Osteocyte (in vitro differentiated cells): ENCODE measurements at regions not wholly inside any gene's neighbourhood (a gene's known extent, or its start where the extent isn't known, plus 50 kb on each side); places are given as distances from the start of the nearest gene placed in this dataset.

ENCODE experiments used
- DNase-seq: peaks from one replicate; pipeline ENCODE4 v3.0.0; 2021; ENCODE audit warnings: mixed read lengths; ENCODE audit not compliant: unreplicated experiment; ENCODE audit errors: extremely low spot score
- H3K27ac Mint-ChIP-seq: one replicate; pipeline ENCODE4 v1.8.0; 2021; ENCODE audit warnings: mild to moderate bottlenecking, mixed read lengths; ENCODE audit not compliant: unreplicated experiment
- H3K27me3 Mint-ChIP-seq: one replicate; pipeline ENCODE4 v1.8.0; 2021; ENCODE audit warnings: mixed read lengths; ENCODE audit not compliant: unreplicated experiment
- H3K36me3 Mint-ChIP-seq: one replicate; pipeline ENCODE4 v1.8.0; 2021; ENCODE audit warnings: mixed read lengths; ENCODE audit not compliant: unreplicated experiment
- H3K4me1 Mint-ChIP-seq: one replicate; pipeline ENCODE4 v1.8.0; 2021; ENCODE audit warnings: mixed read lengths; ENCODE audit not compliant: unreplicated experiment
- H3K4me3 Mint-ChIP-seq: one replicate; pipeline ENCODE4 v1.8.0; 2021; ENCODE audit warnings: mild to moderate bottlenecking, moderate library complexity, mixed read lengths; ENCODE audit not compliant: unreplicated experiment
- H3K9me3 Mint-ChIP-seq: one replicate; pipeline ENCODE4 v1.8.0; 2021; ENCODE audit warnings: mixed read lengths; ENCODE audit not compliant: unreplicated experiment
- TF ChIP-seq, protein P1 (sequence below): fragments of 200-600 bp; sonication (generic); IDR thresholded peaks from 2 replicates; pipeline ENCODE4 v1.5.0; 2021; ENCODE audit warnings: antibody characterized with exemption, mild to moderate bottlenecking, moderate library complexity

DNA sequence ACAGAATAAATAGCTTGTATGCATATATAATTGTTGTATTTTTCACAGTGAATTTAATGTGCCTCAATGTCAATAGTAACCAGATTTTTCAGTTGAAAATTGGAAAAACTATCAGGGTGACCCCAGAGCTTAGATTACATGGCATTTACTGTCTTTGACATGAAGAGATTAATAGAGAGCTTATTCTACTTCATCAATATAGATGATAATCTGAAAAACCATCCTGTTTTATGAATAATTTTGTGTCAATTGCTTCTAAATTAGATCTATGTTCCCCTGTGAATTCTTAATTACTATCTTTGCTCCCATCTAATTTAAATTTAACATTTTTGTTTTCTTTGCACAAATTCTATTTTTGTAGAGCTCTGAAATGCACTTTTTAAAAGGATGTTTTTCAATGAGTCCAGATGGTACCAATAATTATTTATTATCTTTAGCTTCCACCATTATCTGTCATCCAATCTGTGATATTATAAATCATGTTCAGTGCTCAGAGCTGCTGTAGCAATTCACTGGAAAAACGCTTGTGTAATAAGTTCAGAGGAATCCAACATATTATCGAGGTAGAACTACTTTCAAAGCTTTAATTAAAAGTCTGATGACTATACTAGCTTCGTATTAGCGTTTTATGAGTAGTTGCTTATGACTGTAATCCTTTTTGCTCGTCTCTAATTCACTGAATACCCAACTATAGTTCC, 291.4 kb downstream of the JRKL start:
- Mint-ChIP-seq H3K9me3 (no peaks in the 10 kb centered on the region), H3K4me1 (no peaks in the 10 kb centered on the region), H3K36me3 (no peaks in the 10 kb centered on the region), H3K4me3 (no peak overlapping the region), H3K27ac (no peak overlapping the region), H3K27me3 (peaks cover 5% of the 10 kb centered on the region)
- DNase-seq, result no peak
- TF ChIP-seq, protein P1, sequence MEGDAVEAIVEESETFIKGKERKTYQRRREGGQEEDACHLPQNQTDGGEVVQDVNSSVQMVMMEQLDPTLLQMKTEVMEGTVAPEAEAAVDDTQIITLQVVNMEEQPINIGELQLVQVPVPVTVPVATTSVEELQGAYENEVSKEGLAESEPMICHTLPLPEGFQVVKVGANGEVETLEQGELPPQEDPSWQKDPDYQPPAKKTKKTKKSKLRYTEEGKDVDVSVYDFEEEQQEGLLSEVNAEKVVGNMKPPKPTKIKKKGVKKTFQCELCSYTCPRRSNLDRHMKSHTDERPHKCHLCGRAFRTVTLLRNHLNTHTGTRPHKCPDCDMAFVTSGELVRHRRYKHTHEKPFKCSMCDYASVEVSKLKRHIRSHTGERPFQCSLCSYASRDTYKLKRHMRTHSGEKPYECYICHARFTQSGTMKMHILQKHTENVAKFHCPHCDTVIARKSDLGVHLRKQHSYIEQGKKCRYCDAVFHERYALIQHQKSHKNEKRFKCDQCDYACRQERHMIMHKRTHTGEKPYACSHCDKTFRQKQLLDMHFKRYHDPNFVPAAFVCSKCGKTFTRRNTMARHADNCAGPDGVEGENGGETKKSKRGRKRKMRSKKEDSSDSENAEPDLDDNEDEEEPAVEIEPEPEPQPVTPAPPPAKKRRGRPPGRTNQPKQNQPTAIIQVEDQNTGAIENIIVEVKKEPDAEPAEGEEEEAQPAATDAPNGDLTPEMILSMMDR, result no peak

DNA sequence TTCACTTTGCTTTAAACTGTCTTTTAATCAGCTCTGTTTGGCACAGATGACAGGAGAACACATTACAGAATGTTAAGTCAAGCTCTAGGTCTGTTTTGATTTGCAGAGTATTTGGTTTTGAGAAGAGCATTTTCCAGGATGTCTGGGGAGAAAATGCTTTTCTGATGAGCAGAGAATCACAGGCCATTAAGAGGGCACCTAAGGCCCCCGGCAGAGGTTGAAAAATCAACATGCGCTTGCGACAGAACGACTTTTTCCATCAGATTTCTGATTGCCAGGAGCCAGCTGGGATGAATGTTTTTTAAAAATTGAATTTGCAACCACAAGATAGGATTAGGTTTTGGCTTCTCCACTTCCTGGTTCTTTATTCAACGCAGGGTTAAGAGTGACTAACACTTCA, 304.5 kb downstream of the JRKL start:
- no peaks in the 10 kb centered on the region for H3K9me3 Mint-ChIP-seq
- TF ChIP-seq, protein P1, result no peak
- H3K4me1 Mint-ChIP-seq, result no peaks in the 10 kb centered on the region
- H3K4me3 Mint-ChIP-seq, result no peak overlapping the region
- H3K27ac Mint-ChIP-seq, result no peak overlapping the region
- H3K36me3 Mint-ChIP-seq, result no peaks in the 10 kb centered on the region
- no peak for DNase-seq
- peaks cover 26% of the 10 kb centered on the region for H3K27me3 Mint-ChIP-seq

DNA sequence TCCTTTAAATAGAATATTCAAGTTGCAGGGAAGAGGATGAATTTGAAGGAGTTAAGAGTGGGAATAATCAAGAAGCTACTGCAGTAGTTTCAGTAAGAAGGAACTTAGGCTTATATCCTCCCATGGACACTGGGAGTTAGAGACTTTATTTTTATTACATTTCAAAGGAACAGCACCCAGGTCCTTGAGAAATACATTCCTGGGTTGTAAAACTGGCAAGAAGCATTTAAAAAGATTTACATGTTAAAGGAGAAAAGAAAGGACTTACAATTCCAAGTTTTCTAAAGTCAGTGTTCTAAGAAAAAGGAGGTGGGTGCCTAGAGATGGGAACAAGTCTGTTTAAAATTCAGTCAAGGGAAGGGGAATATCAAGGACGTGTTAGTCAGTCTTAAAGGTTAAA, 306.9 kb downstream of the JRKL start:
- H3K4me1 Mint-ChIP-seq, result no peaks in the 10 kb centered on the region
- H3K27ac Mint-ChIP-seq, result no peak overlapping the region
- no peak overlapping the region for H3K4me3 Mint-ChIP-seq
- DNase-seq, result no peak
- peaks cover 21% of the 10 kb centered on the region for H3K27me3 Mint-ChIP-seq
- TF ChIP-seq, protein P1, result no peak
- no peaks in the 10 kb centered on the region for H3K36me3 Mint-ChIP-seq
- no peaks in the 10 kb centered on the region for H3K9me3 Mint-ChIP-seq

DNA sequence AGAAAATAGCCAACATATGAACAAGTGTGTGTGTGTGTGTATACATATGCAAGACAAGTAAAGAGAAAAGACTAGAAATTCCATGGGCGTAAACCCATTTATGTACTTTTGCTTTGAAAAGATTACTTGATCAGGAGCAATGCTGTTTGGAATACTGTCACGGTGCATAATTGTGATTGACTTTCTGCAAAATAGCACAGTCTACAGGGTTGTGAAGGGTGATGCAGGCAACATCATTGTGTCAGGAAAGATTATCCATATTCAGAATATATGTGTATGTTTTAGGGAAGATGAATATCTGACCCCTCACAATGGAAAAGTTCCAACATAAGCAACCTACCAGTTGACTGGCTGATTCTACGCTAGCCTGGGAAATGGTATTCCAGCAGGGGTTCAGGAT, 307.7 kb downstream of the JRKL start:
- TF ChIP-seq, protein P1, result no peak
- Mint-ChIP-seq H3K9me3 (no peaks in the 10 kb centered on the region), H3K4me1 (no peaks in the 10 kb centered on the region), H3K27me3 (peaks cover 19% of the 10 kb centered on the region), H3K36me3 (no peaks in the 10 kb centered on the region), H3K4me3 (no peak overlapping the region), H3K27ac (no peak overlapping the region)
- DNase-seq, result no peak

DNA sequence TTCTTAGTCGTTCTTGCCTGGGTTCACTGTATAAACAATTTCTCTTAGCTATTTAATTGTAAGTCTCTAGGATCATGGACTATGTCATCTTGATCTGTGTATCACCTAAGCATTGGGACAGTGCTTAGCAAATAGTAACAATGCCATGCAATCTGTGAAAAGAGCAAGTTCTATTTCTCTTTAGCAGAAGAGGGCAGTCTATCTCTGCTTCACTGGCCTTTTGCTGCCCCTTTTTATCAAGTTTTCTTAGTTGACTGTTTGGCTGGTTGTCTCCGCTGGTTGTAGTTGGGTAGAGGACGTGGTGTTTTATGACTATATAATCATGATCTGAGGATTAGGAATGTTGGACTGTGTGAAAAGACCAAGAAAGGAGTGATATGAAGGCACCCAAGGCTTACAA, 315.0 kb downstream of the JRKL start:
- Mint-ChIP-seq H3K27ac (no peak overlapping the region), H3K9me3 (no peaks in the 10 kb centered on the region), H3K36me3 (no peaks in the 10 kb centered on the region), H3K4me3 (no peak overlapping the region), H3K4me1 (no peaks in the 10 kb centered on the region), H3K27me3 (peaks cover 16% of the 10 kb centered on the region)
- TF ChIP-seq, protein P1, result no peak
- DNase-seq, result no peak
